ENCODE measurements at regions not wholly inside any gene's neighbourhood (a gene's known extent, or its start where the extent isn't known, plus 50 kb on each side); places are given as distances from the start of the nearest gene placed in this dataset.

DNA sequence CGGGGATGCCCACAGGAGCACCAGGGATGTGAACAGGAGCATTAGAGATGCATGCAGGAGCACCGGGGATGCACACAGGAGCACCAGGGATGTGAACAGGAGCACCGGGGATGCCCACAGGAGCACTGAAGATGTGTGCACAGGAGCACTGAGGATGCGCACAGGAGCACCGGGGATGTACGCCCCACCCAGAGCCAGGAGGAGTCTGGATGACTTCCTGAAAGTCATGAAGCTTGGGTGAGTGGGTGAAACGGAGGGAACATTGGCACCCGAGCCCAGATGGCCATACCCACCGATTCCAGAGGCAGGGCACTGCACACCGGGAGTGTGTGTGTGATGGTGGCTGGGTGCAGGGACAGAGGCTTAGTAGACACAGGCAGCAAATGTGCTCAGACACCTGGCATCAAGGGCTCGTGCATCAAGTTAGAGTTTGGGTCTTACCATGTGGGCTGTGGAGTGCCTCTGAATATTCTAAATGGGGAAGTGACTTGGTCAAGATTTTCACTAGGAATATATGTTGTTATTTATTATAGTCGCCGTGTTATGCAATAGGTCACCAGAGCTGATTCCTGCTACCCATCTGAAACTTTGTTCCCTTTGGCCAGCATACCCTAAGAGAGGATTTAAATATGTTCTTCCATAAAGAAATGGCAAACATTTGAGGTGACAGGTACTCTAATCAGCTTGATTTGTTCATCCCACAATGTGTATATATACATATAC lies 365.8 kb upstream of the MYT1L start:
- TF ChIP-seq, protein P1, sequence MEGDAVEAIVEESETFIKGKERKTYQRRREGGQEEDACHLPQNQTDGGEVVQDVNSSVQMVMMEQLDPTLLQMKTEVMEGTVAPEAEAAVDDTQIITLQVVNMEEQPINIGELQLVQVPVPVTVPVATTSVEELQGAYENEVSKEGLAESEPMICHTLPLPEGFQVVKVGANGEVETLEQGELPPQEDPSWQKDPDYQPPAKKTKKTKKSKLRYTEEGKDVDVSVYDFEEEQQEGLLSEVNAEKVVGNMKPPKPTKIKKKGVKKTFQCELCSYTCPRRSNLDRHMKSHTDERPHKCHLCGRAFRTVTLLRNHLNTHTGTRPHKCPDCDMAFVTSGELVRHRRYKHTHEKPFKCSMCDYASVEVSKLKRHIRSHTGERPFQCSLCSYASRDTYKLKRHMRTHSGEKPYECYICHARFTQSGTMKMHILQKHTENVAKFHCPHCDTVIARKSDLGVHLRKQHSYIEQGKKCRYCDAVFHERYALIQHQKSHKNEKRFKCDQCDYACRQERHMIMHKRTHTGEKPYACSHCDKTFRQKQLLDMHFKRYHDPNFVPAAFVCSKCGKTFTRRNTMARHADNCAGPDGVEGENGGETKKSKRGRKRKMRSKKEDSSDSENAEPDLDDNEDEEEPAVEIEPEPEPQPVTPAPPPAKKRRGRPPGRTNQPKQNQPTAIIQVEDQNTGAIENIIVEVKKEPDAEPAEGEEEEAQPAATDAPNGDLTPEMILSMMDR (IDR thresholded peaks at IDR 0.05): no peak
- TF ChIP-seq EP300 (IDR thresholded peaks at IDR 0.05): no peak

Measured in suprapubic skin (tissue), 3 donors.